ENCODE measurements at regions not wholly inside any gene's neighbourhood (a gene's known extent, or its start where the extent isn't known, plus 50 kb on each side); places are given as distances from the start of the nearest gene placed in this dataset.

- POLR2A ChIA-PET = no interaction called here
- no peak overlapping the region for H3K27ac ChIP-seq (ENCODE audit: extremely low read length, insufficient read depth, low read length)
- TF ChIP-seq ATF6 (CRISPR knock-in tag; conservative IDR thresholded peaks at IDR 0.05) = no peak
- no peak for TF ChIP-seq ZBTB14 (CRISPR knock-in tag; IDR thresholded peaks at IDR 0.05)
- TF ChIP-seq, protein P1, sequence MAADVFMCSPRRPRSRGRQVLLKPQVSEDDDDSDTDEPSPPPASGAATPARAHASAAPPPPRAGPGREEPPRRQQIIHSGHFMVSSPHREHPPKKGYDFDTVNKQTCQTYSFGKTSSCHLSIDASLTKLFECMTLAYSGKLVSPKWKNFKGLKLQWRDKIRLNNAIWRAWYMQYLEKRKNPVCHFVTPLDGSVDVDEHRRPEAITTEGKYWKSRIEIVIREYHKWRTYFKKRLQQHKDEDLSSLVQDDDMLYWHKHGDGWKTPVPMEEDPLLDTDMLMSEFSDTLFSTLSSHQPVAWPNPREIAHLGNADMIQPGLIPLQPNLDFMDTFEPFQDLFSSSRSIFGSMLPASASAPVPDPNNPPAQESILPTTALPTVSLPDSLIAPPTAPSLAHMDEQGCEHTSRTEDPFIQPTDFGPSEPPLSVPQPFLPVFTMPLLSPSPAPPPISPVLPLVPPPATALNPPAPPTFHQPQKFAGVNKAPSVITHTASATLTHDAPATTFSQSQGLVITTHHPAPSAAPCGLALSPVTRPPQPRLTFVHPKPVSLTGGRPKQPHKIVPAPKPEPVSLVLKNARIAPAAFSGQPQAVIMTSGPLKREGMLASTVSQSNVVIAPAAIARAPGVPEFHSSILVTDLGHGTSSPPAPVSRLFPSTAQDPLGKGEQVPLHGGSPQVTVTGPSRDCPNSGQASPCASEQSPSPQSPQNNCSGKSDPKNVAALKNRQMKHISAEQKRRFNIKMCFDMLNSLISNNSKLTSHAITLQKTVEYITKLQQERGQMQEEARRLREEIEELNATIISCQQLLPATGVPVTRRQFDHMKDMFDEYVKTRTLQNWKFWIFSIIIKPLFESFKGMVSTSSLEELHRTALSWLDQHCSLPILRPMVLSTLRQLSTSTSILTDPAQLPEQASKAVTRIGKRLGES (CRISPR knock-in tag; IDR thresholded peaks at IDR 0.05; ENCODE audit: borderline replicate concordance) = no peak
- TF ChIP-seq, protein P2, sequence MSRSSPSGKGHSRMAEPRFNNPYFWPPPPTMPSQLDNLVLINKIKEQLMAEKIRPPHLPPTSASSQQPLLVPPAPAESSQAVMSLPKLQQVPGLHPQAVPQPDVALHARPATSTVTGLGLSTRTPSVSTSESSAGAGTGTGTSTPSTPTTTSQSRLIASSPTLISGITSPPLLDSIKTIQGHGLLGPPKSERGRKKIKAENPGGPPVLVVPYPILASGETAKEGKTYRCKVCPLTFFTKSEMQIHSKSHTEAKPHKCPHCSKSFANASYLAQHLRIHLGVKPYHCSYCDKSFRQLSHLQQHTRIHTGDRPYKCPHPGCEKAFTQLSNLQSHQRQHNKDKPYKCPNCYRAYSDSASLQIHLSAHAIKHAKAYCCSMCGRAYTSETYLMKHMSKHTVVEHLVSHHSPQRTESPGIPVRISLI (CRISPR knock-in tag; IDR thresholded peaks at IDR 0.05; ENCODE audit: borderline replicate concordance) = no peak
- no peak for TF ChIP-seq ZNF513 (CRISPR knock-in tag; conservative IDR thresholded peaks at IDR 0.05)
- TF ChIP-seq, protein P3, sequence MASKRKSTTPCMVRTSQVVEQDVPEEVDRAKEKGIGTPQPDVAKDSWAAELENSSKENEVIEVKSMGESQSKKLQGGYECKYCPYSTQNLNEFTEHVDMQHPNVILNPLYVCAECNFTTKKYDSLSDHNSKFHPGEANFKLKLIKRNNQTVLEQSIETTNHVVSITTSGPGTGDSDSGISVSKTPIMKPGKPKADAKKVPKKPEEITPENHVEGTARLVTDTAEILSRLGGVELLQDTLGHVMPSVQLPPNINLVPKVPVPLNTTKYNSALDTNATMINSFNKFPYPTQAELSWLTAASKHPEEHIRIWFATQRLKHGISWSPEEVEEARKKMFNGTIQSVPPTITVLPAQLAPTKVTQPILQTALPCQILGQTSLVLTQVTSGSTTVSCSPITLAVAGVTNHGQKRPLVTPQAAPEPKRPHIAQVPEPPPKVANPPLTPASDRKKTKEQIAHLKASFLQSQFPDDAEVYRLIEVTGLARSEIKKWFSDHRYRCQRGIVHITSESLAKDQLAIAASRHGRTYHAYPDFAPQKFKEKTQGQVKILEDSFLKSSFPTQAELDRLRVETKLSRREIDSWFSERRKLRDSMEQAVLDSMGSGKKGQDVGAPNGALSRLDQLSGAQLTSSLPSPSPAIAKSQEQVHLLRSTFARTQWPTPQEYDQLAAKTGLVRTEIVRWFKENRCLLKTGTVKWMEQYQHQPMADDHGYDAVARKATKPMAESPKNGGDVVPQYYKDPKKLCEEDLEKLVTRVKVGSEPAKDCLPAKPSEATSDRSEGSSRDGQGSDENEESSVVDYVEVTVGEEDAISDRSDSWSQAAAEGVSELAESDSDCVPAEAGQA (IDR thresholded peaks at IDR 0.05; ENCODE audit: low read depth) = no peak
- TF ChIP-seq, protein P3 (CRISPR knock-in tag; IDR thresholded peaks at IDR 0.05; ENCODE audit: borderline replicate concordance) = no peak
- TF ChIP-seq TAF15 (IDR thresholded peaks at IDR 0.05; ENCODE audit: low read depth, low read length, poor library complexity, severe bottlenecking) = no peak
- TF ChIP-seq ZNF296 (CRISPR knock-in tag; conservative IDR thresholded peaks at IDR 0.05) = no peak
Observed at GRCh38 chr9:80554301-80554700, 982.5 kb downstream of the TLE4 start.

More at GRCh38 chr9:80554301-80554700, 982.5 kb downstream of the TLE4 start:
- DNase-seq (ENCODE audit: low spot score) = no peak
- in situ Hi-C loops (cut with HindIII; ENCODE audit: extremely low pct_ligation_motif_present, low pct_unique_long_range_greater_than_20kb) = no loop called here
- FAIRE-seq = no peak
- Histone ChIP-seq H3K4me3 (replicated peaks in 1 of 3; ENCODE audit: insufficient read depth in 1 of 3, low read depth in 2 of 3, low read length in 3 of 3) (no peak overlapping the region), H2AFZ (ENCODE audit: low read length) (no peak overlapping the region), H3K27me3 (ENCODE audit: control insufficient read depth in 1 of 2, insufficient read depth in 2 of 2, low read length in 2 of 2) (no peaks in the 10 kb centered on the region), H4K20me1 (ENCODE audit: insufficient read depth, low read length) (no peaks in the 10 kb centered on the region), H3K4me2 (ENCODE audit: low read depth, low read length) (no peak overlapping the region), H3K36me3 (replicated peaks in 1 of 2; ENCODE audit: control insufficient read depth in 1 of 2, insufficient read depth in 2 of 2, low read length in 2 of 2) (no peaks in the 10 kb centered on the region), H3K9me3 (ENCODE audit: low read length) (peaks cover 52% of the 10 kb centered on the region), H3K79me2 (ENCODE audit: insufficient read depth, low read length) (no peaks in the 10 kb centered on the region), H3K9ac (ENCODE audit: insufficient read depth, low read depth, low read length) (no peak overlapping the region), H3K4me1 (ENCODE audit: insufficient read depth, low read length) (no peaks in the 10 kb centered on the region)
- BruUV-seq (replicated peaks) = no TSS peak
- intact Hi-C loops (cut with micrococcal nuclease; ENCODE audit: unreplicated experiment) = no loop called here
- WGBS (ENCODE audit: low lambda C conversion rate) = 15% methylated on average over 3 of the region's 3 CpGs
- CTCF ChIA-PET (ENCODE audit: low intra/inter-chr PET ratio, low total read pairs) = no interaction called here
- ATAC-seq = no peak
